ENCODE measurements at regions not wholly inside any gene's neighbourhood (a gene's known extent, or its start where the extent isn't known, plus 50 kb on each side); places are given as distances from the start of the nearest gene placed in this dataset.
A peak's percentile ranks its signal among the peaks of the same experiment; 100 is the strongest.
"Not testable (repeated sequence)": the region's sequence is repeated elsewhere in the genome, so short reads cannot be mapped to it uniquely, and the experiment has no call there.

DNA sequence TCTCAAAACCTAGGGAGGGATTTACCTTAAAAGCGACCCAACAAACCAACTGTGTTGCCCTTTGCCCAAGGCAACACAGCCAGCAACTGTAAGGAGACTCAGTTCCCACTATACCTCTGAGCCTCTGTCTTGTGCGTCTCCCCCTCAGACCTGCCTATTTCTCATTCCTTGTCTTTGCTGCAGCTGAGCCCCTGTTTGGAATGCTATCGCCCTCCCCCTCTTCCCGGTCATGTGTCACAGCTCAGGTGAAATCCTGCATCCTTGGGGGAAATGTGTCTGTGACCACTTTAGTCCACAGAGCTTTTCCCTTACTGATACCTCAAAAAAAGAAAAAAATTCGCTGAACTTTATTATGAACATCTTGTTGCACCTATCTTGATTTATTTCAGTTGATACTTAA, 52.0 kb upstream of the LRIG1 start:
- no peak for DNase-seq

DNA sequence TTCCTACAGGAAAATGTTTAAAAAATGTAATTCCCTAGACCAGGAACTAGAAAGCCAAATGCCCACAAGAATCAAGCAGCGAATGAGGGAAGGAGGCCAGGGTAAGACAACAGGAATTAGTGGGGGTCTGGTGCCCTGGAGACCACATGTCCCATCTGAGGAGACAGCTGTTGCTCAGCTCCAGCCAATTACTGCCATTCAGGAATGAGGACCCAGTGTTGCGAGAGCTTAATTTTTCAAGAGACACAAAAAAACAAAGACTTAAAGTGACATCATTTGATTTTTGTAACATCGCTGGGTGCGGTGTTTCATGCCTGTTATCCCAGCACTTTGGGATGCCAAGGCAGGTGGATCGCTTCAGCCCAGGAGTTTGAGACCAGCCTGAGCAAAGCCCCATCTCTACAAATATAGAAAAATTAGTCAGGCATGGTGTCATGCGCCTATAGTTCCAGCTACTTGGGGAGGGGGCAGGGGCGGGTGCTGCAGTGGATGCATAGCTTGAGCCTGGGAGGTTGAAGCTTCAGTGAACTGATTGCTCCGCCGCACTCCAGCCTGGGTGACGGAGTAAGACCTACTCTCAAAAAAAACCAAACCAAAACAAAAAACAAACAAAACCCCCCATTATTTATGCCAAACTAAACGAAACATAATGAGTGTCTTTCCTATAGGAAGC, 52.8 kb upstream of the LRIG1 start:
- no peak for DNase-seq

DNA sequence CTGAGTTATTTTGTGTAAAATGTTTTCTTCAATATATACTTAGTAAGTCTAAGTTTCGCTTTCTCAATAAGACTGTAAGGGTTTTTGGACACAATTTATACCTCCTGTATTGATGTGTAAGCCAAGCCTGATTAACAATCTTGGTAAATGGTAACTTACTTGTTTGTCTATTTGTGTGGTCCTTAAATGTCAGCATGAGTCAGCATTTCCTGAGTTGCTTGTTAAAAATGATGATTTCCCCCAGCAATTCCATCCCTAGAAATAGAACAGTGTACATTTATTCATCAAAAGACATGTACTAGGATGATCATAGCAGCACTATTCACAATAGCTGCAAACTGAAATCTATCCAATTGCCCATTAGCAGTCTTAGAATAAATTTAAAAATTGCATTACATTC, 53.4 kb upstream of the LRIG1 start:
- DNase-seq, result peak; percentile 62

DNA sequence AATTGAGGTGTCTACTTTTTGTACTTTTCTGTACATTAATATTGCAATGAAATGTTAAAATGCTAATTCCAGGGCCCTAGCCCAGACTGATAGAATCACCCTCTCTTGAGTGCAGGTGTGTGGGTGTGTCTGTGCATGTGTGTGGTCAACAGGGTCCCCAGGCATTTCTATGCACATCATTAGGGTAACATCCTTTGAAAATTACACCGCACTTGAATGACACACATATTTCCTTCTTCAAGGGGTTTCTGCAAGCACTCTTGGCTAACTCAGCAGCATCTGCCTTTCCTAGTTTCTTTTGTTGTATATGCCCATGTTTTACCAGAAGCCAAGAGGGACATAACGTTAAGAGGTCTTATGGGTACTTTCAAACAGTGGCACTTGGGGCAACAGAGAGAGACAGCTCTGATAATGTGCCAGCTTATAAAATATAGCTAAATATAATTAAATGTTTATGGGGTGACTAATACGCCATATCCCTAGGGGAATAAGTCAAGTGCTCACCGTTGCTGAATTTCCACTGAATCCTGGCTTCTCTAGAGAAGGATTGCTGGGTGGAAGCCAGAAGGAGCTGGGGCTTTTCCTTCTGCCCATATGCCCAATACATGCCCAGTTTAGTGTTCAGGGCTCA, 54.5 kb upstream of the LRIG1 start:
- DNase-seq, result peak; percentile 29

DNA sequence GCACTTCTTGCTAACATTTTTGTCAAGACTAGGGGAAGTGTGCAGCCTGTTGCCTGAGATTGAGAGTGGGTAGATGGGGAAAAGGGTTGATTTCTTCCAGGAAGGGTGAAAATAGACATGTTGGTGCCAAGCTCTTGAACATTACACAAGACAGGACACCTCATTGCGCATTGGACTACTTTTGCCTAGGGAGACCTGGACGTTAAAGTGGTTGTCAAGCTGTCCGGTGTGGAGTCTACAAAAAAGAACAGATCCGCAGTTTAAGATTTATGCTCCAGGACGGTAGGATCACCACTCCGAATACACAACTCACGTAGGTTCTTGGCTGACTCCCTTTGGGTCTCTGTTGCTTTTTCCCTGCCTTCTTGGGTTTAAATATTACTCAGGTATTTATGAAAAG, 56.3 kb upstream of the LRIG1 start:
- DNase-seq, result no peak

DNA sequence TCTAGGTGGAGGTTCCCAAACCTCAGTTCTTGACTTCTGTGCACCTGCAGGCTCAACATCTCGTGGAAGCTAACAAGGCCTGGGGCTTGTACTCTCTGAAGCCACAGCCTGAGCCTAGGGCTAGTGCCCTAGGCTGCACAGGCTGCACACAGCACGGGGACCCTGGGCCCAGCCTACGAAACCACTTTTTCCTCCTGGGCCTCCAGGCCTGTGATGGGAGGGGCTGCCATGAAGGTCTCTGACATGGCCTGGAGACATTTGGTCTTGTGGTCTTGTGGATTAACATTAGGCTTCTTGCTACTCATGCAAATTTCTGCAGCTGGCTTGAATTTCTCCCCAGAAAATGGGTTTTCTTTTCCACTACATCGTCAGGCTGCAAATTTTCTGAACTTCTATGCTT, 59.1 kb upstream of the LRIG1 start:
- DNase-seq, result not testable (repeated sequence)

DNA sequence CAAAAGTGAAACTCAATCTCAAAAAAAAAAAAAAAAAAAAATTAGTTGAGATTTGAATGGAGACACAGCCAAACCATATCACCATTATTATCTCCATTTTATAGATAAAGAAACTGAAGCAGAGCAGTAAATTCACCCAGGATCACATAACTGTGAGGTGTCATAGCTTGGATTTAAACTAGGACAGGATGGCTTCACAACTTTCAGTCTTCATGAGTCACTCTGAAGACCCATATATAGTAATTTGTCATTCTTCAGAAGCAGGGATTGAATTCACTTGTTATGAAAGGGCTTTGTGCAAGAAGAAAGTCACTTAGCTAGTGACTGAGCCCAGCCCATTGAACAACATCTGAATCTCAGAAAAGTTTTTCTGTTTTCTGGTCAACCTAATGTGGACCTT, 60.5 kb upstream of the LRIG1 start:
- peak; percentile 62 for DNase-seq

DNA sequence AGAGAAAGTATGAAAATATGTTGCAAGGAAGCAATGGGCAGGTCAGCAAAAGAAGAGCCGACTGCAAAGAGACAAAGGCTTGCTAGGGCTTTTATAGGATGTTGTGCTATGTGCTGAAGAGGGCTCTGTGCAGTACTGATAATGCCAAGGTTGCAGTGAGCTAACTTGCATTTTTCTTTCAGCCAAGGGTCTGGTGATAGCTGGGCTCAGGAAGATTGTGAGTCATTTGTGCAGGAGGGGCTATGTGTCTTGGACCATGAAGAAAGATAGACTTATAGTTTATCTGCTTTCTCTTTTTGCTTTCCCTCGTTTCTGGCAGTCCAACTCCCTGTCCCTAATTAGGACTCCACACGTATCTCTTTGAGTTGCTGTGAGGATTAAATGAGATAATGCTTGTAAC, 64.5 kb upstream of the LRIG1 start:
- DNase-seq, result peak; percentile 12

DNA sequence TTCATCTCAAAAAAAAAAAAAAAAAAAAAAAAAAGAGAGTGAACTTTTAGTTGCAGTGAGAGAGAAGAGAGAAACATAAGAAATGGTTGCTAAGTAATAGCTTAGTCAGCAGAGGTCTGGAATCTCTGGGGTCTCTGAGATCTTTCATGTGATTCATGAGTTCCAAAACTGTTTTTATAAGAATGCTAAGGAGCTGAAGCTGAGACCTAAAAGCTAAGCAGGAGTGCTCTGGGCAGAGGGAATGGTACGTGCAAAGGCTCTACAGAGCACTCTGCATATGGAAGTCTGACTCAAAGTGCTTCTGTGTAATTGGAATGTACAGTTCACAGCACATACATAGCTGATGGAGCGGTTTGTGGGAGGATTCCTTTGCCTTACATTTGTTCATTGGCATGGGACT, 66.3 kb upstream of the LRIG1 start:
- peak; percentile 98 for DNase-seq

DNA sequence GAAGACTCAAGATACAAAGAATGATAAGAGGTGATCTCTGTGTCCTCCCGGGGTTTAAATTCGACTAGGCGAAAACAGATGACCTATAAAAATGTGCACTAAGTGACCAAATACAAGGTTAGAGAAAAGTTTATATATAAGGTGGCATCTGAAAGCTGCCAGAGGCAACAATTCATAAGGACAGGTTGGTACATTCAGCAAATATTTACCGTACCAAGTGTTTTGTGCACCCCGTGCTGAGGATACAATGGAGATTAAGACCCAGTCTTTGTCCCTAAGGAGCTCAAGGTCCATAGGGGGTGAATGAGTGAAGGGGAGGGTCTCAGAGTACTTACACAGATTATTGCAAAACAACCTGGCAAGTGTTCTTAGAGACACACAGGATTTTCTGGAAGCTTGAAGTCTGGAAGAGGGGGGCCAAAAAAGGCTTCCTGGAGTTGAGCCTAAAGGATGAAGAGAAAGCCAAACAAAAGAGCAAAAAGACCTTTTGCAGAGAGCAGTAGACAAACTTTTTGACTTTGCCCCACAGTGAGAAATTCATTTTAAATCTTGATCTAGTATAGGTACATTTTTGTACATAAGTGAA, 71.4 kb upstream of the LRIG1 start:
- DNase-seq, result no peak

DNA sequence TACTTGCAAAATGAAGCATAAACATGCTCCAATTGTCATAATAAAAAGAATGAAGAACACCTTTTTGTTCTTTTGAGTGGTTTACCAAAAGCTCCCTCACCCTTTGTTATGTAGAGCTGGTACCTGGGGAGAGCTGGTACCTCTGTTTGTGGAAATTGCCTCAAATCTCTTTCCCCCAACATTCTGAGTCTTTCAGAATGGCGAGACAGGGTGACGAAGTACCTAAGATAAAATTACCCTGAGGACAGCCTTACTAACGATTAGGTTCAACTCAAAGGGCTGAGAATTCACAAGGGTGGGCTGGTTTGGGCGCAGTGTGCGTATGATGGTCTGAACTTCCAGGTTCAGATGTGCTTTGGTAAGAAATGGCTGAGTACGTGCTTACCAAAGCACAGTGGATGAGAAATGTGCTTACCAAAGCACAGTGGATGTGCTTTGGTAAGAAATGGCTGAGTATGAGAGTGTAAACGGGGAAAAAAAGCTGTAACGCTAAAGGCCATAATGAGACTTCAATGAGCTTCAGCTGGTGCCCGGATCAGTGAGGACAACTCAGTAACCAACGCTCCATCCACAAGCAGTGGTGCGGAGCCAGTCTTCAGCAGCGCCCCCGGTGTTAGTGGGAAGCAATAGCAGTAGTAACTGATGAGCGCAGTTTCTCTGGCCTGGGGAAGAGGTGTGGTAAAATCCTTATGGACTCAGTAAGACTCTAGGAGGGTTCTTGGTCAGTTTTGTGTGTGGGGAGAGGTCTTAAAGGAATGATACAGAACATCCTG, 72.3 kb upstream of the LRIG1 start:
- no peak for DNase-seq

DNA sequence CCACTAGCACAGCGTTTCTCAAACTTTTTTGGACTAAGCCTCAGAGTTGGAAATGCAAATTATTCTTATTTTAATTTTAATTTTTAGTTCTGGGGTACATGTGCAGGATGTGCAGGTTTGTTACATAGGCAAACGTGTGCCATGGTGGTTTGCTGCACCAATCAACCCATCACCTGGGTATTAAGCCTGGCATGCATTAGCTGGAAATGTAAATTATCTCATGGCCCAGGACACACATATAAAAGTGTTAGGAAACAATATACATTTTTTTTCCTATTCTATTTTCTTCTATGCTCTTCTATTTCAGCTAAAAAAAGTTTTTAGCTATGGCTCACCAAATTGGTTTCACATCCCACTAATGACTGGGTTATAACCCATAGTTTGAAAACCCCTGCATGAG, 73.3 kb upstream of the LRIG1 start:
- no peak for DNase-seq

DNA sequence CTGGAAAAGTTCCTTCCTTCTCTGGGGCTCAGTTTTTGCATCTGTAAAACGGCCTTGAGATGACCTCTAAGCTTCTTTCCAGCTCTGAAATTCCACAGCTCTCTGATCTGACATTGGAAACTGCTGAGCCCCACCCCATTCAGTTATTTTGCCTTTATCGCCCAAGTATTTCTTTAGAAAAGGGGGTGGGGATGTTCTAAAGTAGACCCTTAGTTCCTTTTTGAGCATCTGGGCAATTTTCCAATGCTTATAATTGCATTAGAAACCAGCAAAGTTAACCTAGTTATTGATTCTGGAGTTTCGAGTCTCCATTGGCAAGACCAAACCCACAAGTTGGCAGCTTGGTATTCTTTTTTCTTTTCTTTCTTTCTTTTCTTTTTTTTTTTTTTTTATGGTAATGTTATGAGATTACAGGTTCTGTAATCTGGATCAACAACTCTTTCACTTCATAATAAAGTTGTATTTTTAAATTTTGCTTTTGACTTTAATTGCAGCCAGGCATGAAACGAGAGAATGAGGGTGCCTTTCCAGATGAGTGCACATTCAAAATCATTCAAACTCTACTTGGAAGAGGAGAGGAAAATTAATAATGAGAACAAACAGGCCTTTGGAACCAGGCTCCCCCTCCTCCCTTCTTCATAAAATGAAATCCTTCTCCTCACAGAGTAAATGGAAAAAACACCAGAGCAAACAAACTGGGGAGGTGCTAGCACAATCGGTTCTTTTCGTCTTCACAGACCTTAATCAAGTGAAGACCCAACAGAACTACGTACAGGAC, 76.8 kb upstream of the LRIG1 start:
- DNase-seq, result no peak

DNA sequence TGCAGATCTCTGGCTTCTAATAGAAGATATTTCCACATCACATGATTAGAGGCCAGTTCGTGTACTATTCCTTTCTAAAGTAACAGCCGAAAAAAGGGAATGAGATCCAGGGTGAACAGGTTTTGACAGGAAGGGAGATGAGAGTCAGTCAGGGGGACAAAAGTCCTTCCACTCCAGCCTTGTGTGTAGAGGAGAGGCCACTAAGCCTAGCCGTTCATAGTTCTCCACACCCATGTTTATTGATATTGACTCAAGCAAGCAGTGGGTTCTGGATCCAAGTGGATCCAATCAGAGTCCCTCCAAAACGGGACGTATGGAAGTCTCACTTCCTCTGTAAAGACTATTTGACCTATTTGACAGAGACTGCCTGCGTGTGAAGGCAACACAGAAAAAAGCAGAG, 80.4 kb upstream of the LRIG1 start:
- DNase-seq, result no peak

DNA sequence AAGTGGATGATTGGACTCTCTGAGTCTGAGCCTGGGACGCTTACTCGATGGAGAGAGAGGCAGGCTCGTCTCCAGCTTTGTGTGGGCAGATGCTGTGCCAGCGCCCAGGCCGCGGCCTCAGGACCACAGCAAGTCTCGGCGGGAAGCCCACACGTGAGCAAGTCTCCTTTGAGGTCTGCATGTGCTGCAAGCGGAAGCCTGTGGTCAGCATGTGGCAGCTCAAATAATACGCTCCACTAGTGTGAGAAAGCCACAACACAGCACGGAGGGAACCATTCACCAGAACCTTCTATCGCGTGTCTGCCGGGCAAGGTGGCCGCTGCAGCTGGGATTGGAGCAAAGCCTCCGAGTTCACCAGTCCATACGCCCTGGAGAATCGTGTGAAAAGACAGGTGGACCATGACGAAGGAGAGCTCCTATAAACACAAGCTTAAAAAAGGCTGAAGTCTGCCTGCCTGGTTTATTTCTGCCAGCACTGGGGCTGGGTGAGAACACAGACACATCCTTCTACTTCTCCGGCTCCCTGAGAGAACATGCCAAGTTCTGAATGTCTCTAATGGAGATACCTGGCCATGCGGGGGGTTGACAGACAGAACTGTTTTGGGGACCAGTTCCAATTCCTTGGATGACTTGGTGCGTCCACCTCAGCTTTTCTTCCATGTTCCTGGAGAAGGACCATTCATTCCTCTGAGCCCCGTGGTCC, 82.0 kb upstream of the LRIG1 start:
- DNase-seq, result peak; percentile 77

DNA sequence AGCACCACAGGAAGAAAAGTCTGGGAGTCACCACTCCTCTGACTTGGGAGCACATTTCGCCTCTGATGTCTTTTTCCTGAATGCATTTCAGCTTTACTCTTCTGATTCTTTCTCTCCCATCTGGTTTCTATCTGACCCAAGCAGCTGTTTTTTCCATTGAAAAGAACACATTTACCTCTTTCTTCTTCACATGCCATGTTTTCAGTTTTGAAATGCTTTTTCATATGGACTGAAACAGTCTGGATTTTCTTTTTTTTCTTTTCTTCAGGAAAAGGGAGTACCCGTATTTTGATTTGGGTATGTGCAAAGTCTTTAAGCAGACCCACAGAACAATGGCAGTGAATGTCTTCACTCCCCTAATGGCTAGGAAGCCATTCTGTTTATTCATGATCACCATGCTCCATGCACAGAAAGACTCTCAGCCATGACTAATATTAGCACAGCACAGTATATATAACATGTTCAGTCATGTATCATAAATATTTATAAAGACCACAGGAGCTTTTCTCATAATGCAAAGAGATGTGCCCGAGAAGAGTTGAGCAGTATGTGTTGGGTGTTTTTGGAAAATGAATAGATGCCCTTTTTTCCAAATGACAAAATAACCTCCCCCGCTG, 82.7 kb upstream of the LRIG1 start:
- no peak for DNase-seq

DNA sequence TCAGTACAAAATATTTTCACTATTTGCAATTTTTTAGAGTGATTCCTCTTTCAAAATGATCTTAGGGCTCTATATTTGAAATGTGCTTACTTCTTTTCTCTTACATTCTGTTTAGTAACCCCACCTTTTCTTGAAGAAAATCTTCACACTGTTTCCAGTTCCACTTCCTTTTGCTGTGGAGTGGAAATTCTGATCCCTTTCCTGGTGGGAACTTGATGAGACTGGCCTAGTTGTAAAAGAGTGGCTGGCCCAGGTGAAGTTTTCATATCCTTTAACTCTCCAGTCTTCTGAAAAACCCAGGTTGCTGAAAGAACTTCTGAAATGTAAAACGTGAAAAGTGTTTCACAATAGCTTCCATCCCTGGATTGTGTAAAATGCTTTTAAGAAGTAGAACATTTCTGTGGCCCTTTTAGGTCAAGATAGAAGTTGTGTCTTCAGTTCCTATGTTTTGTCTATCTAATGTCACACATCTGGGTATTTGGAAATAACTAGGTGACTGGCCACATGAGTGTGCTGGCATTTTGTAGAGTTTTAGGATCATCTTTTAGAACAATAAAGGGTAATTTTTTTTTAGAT, 84.8 kb upstream of the LRIG1 start:
- no peak for DNase-seq

DNA sequence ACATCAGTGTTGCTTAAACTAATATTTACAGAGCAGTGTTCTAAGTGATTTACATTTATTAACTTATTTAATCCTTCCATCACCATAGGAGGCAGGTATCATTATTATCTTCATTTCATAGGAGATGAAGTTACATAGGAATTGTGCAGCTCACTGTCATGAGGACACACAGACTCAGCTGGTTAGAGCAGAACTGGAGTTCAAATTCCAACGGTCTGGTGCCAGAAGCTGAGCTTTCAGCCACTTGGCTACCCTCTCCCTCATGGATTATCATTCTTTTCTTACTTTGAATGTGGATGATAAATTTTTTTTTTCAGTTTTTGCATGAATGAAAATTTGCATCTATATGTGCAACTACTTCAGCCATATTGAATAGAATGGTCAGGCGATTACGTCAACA, 86.0 kb upstream of the LRIG1 start:
- DNase-seq, result no peak

DNA sequence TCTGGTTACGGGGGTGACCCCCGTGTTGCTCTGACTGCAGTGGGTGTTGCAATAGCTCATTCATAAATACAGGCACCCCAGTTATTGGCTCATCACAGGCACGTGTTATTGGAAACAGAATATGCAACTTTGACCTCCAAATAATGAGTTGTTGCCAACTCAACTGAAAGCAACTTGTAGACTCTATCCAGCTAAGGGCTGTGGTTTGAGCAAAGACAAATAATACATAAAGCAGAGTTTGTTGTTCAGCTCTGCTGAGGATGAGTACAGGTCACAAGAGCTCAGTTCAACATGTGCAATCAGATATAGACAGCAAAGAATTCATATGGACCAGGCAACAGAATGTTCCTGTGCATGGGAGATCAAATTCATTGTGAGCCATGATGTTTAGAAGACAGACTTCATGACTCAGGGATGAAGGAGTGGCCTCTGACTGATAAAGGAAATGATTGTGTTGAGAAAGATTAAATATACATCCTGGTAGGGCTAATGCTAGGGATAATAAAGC, 87.6 kb upstream of the LRIG1 start:
- no peak for DNase-seq

DNA sequence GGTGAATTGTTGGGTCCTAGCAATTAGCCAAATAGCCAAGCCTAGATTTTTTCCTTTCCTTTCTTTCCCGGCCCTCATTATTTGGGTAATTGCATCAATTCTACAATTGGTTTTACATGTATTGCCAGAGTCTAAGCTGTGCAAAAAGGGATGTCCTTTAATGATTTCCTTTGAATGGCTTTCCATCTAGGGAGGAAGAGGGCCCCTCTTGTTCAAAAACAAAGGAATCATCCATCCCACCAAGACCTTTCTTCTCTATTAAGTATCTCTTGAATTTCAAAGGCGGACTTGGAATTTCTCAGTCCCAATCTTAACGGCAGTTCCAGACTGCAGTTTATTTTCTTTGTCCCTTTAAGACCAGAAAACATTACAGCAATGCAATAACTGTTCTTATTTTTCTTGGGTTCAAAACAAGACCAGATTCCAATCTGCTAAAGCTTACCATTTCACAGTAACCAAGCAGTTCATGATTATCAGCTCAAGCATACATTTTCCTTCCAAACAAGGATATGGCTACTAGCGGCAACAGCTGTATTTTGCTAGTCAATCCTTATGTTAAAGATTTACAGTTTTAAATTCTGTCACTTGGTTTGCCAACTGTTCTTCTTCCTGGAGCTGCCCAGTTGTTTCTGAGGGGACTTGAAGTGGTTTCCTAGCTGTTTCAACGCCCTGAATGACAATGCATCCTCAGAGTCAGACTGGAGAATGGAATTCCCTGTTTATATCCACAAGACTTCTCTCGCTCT, 91.4 kb upstream of the LRIG1 start:
- peak; percentile 78 for DNase-seq

Measured in fibroblast of skin of scalp (primary cell).